H9 (cell line): ENCODE measurements at regions not wholly inside any gene's neighbourhood (a gene's known extent, or its start where the extent isn't known, plus 50 kb on each side); places are given as distances from the start of the nearest gene placed in this dataset.

Experiments used
- DNase-seq: peaks from one replicate; pipeline ENCODE4 v3.0.0-alpha.2; 2017
- H2AFZ ChIP-seq: one replicate; pipeline ENCODE4 v1.6.1; 2013; ENCODE audit warnings: mild to moderate bottlenecking, low read length, control low read depth, moderate library complexity
- H2AK5ac ChIP-seq: 2 replicates; pipeline ENCODE4 v1.6.1; 2013; ENCODE audit warnings: low read length, control low read depth, mixed read lengths; ENCODE audit not compliant: insufficient read length
- H2BK120ac ChIP-seq: one replicate; pipeline ENCODE4 v1.6.1; 2013; ENCODE audit warnings: low read depth, mild to moderate bottlenecking, low read length, control low read depth, inconsistent platforms; ENCODE audit not compliant: poor library complexity, severe bottlenecking
- H2BK12ac ChIP-seq: 2 replicates; pipeline ENCODE4 v1.6.1; 2013; ENCODE audit warnings: low read length, control low read depth, mixed read lengths, low read depth; ENCODE audit not compliant: insufficient read length
- H2BK15ac ChIP-seq: 2 replicates; pipeline ENCODE4 v1.6.1; 2013; ENCODE audit warnings: low read depth, low read length, control low read depth
- H2BK20ac ChIP-seq: one replicate; pipeline ENCODE4 v1.6.1; 2013; ENCODE audit warnings: low read depth, mild to moderate bottlenecking, low read length, control low read depth, inconsistent platforms; ENCODE audit not compliant: poor library complexity, severe bottlenecking
- H2BK5ac ChIP-seq: 2 replicates; pipeline ENCODE4 v1.6.1; 2013; ENCODE audit warnings: low read length, control low read depth, mixed read lengths; ENCODE audit not compliant: insufficient read length
- H3K14ac ChIP-seq: 2 replicates; pipeline ENCODE4 v1.6.1; 2013; ENCODE audit warnings: low read length, control low read depth; ENCODE audit not compliant: insufficient read depth
- H3K18ac ChIP-seq: 2 replicates; pipeline ENCODE4 v1.6.1; 2013; ENCODE audit warnings: low read depth, mild to moderate bottlenecking, mixed read lengths, low read length, control low read depth; ENCODE audit not compliant: insufficient read length
- H3K23ac ChIP-seq: 2 replicates; pipeline ENCODE4 v1.6.1; 2013; ENCODE audit warnings: low read length, control low read depth, mixed read lengths, low read depth; ENCODE audit not compliant: insufficient read length
- H3K23me2 ChIP-seq: 2 replicates; pipeline ENCODE4 v1.6.1; 2013; ENCODE audit warnings: low read depth, mild to moderate bottlenecking, mixed read lengths, low read length, control low read depth; ENCODE audit not compliant: insufficient read length, poor library complexity, severe bottlenecking
- H3K27ac ChIP-seq: 2 replicates; pipeline ENCODE4 v1.5.1; 2013; ENCODE audit warnings: low read length, control low read depth, mixed read lengths, low read depth; ENCODE audit not compliant: insufficient read length
- H3K27me3 ChIP-seq: 2 replicates; pipeline ENCODE4 v1.6.1; 2013; ENCODE audit warnings: low read length, control low read depth, inconsistent platforms; ENCODE audit not compliant: insufficient read depth
- H3K4ac ChIP-seq: 2 replicates; pipeline ENCODE4 v1.6.1; 2013; ENCODE audit warnings: low read depth, mild to moderate bottlenecking, control low read depth, inconsistent platforms, low read length, moderate library complexity
- H3K4me1 ChIP-seq: 2 replicates; pipeline ENCODE4 v1.6.1; 2013; ENCODE audit warnings: low read length, control low read depth, inconsistent platforms; ENCODE audit not compliant: insufficient read depth
- H3K4me2 ChIP-seq: 2 replicates; pipeline ENCODE4 v1.6.1; 2013; ENCODE audit warnings: low read length, control low read depth, mixed read lengths; ENCODE audit not compliant: insufficient read length, insufficient read depth
- H3K56ac ChIP-seq: 2 replicates; pipeline ENCODE4 v1.6.1; 2013; ENCODE audit warnings: low read depth, mild to moderate bottlenecking, mixed read lengths, low read length, control low read depth; ENCODE audit not compliant: insufficient read length
- H3K79me1 ChIP-seq: 2 replicates; pipeline ENCODE4 v1.6.1; 2013; ENCODE audit warnings: low read depth, mild to moderate bottlenecking, moderate library complexity, low read length, control low read depth, inconsistent platforms; ENCODE audit not compliant: insufficient read depth, poor library complexity, severe bottlenecking
- H3K79me2 ChIP-seq: 2 replicates; pipeline ENCODE4 v1.6.1; 2013; ENCODE audit warnings: low read length, control low read depth, inconsistent platforms; ENCODE audit not compliant: insufficient read depth
- H3K9ac ChIP-seq: 2 replicates; pipeline ENCODE4 v1.6.1; 2013; ENCODE audit warnings: low read length, control low read depth, mixed read lengths; ENCODE audit not compliant: insufficient read length; ENCODE audit errors: extremely low read depth
- H3K9me3 ChIP-seq: one replicate; pipeline ENCODE4 v1.6.1; 2013; ENCODE audit warnings: low read depth, low read length, inconsistent platforms; ENCODE audit not compliant: control insufficient read depth
- H3T11ph ChIP-seq: one replicate; pipeline ENCODE4 v1.6.1; 2013; ENCODE audit warnings: mild to moderate bottlenecking, low read length, control low read depth, inconsistent platforms
- H4K20me1 ChIP-seq: one replicate; pipeline ENCODE4 v1.6.1; 2013; ENCODE audit not compliant: control insufficient read depth, insufficient read length, insufficient read depth
- H4K5ac ChIP-seq: 2 replicates; pipeline ENCODE4 v1.6.1; 2013; ENCODE audit warnings: low read depth, mild to moderate bottlenecking, mixed read lengths, low read length, control low read depth; ENCODE audit not compliant: insufficient read length
- H4K8ac ChIP-seq: replicated peaks from 2 replicates; pipeline ENCODE4 v1.6.1; 2013; ENCODE audit warnings: low read length, control low read depth, mixed read lengths, low read depth; ENCODE audit not compliant: insufficient read length
- H4K91ac ChIP-seq: 2 replicates; pipeline ENCODE4 v1.6.1; 2013; ENCODE audit warnings: low read depth, mild to moderate bottlenecking, moderate library complexity, mixed read lengths, low read length, control low read depth; ENCODE audit not compliant: insufficient read length
- H3K27ac Mint-ChIP-seq, 3 experiments: 2 replicates in 2 of 3; 3 replicates in 1 of 3; pipeline ENCODE4 v1.8.0; 2020 to 2021; ENCODE audit warnings: mixed read lengths in 3 of 3, mild to moderate bottlenecking in 1 of 3, moderate library complexity in 1 of 3
- H3K27me3 Mint-ChIP-seq: 2 replicates; pipeline ENCODE4 v1.8.0; 2021; ENCODE audit warnings: low read depth, mild to moderate bottlenecking, moderate library complexity, mixed read lengths
- H3K36me3 Mint-ChIP-seq, 3 experiments: 2 replicates in 2 of 3; 3 replicates in 1 of 3; pipeline ENCODE4 v1.8.0; 2020 to 2021; ENCODE audit warnings: low read depth in 3 of 3, mixed read lengths in 3 of 3; ENCODE audit not compliant: insufficient read depth in 1 of 3
- H3K4me1 Mint-ChIP-seq, 2 experiments: 2 replicates each; pipeline ENCODE4 v1.8.0; 2020; ENCODE audit warnings: mixed read lengths in 2 of 2
- H3K4me3 Mint-ChIP-seq, 2 experiments: 2 replicates in 1 of 2; 3 replicates in 1 of 2; pipeline ENCODE4 v1.8.0; 2020 to 2021; ENCODE audit warnings: mild to moderate bottlenecking in 2 of 2, mixed read lengths in 2 of 2, moderate library complexity in 1 of 2
- H3K9me3 Mint-ChIP-seq, 2 experiments: 2 replicates in 1 of 2; 3 replicates in 1 of 2; pipeline ENCODE4 v1.8.0; 2020; ENCODE audit warnings: mild to moderate bottlenecking in 2 of 2, mixed read lengths in 2 of 2, moderate library complexity in 1 of 2
- CTCF ChIP-seq: fragments of 200-600 bp; sonication (generic); conservative IDR thresholded peaks from 3 replicates; pipeline ENCODE4 v1.8.0; 2021; ENCODE audit warnings: antibody characterized with exemption, mild to moderate bottlenecking
- WGBS: extraction: QIAGEN DNeasy Blood & Tissue Kit; methylation state at CpG from one replicate; pipeline ENCODE4 v1.1.7; 2013; ENCODE audit warnings: missing lambda C conversion rate, low lambda C conversion rate, mixed read lengths; ENCODE audit not compliant: insufficient read length; ENCODE audit errors: extremely low coverage; 5-methylcytosine and 5-hydroxymethylcytosine counted together

- no peak for TF ChIP-seq CTCF
- Mint-ChIP-seq H3K36me3 (no peaks in the 10 kb centered on the region), H3K4me3 (no peak overlapping the region), H3K27me3 (peaks cover 5% of the 10 kb centered on the region), H3K27ac (no peak overlapping the region), H3K9me3 (no peaks in the 10 kb centered on the region), H3K4me1 (no peaks in the 10 kb centered on the region)
- H3K79me2 ChIP-seq = no peaks in the 10 kb centered on the region
- H4K91ac ChIP-seq = no peak overlapping the region
- no peak overlapping the region for H3K23ac ChIP-seq
- no peaks in the 10 kb centered on the region for H3K79me1 ChIP-seq
- no peak overlapping the region for H3K9ac ChIP-seq
- no peak for DNase-seq
- no peak overlapping the region for H2AK5ac ChIP-seq
- H3K9me3 ChIP-seq = no peaks in the 10 kb centered on the region
- no peak overlapping the region for H4K5ac ChIP-seq
- no peak overlapping the region for H2BK15ac ChIP-seq
- no peak overlapping the region for H2BK120ac ChIP-seq
- no peak overlapping the region for H3K56ac ChIP-seq
- H3T11ph ChIP-seq = no peak overlapping the region
- H4K20me1 ChIP-seq = no peaks in the 10 kb centered on the region
- no peak overlapping the region for H4K8ac ChIP-seq
- H3K4me1 ChIP-seq = no peaks in the 10 kb centered on the region
- H3K18ac ChIP-seq = no peak overlapping the region
- H2BK20ac ChIP-seq = no peak overlapping the region
- H3K27ac ChIP-seq = no peak overlapping the region
- H2BK12ac ChIP-seq = no peak overlapping the region
- no peak overlapping the region for H3K4me2 ChIP-seq
- no CpG with 5 or more reads among the region's 4 CpGs for WGBS
- H3K14ac ChIP-seq = no peak overlapping the region
- no peak overlapping the region for H2BK5ac ChIP-seq
- H2AFZ ChIP-seq = no peak overlapping the region
- no peak overlapping the region for H3K4ac ChIP-seq
- H3K23me2 ChIP-seq = no peaks in the 10 kb centered on the region
- H3K27me3 ChIP-seq = no peaks in the 10 kb centered on the region
These were observed 184.5 kb downstream of the INO80D start for GRCh38 chr2:205901491-205901890.
